Trophoblast cell (in vitro differentiated cells and primary cell): ENCODE measurements at regions not wholly inside any gene's neighbourhood (a gene's known extent, or its start where the extent isn't known, plus 50 kb on each side); places are given as distances from the start of the nearest gene placed in this dataset.

Experiments used
- DNase-seq, 2 donors: peaks; one replicate each; pipeline ENCODE4 v3.0.0-alpha.2; 2016
- H2AFZ ChIP-seq: 2 replicates; pipeline ENCODE4 v1.6.1; 2013; ENCODE audit warnings: low read length, moderate library complexity, mild to moderate bottlenecking; ENCODE audit not compliant: insufficient read depth, poor library complexity
- H2AK5ac ChIP-seq: 2 replicates; pipeline ENCODE4 v1.6.1; 2013; ENCODE audit warnings: mild to moderate bottlenecking, low read length
- H2BK120ac ChIP-seq: 2 replicates; pipeline ENCODE4 v1.6.1; 2013; ENCODE audit warnings: low read length, mild to moderate bottlenecking, moderate library complexity; ENCODE audit not compliant: insufficient read depth, poor library complexity
- H2BK12ac ChIP-seq: 2 replicates; pipeline ENCODE4 v1.6.1; 2013; ENCODE audit warnings: mild to moderate bottlenecking, low read length, moderate library complexity
- H2BK5ac ChIP-seq: 2 replicates; pipeline ENCODE4 v1.6.1; 2013; ENCODE audit warnings: low read length, low read depth, moderate library complexity, mild to moderate bottlenecking; ENCODE audit not compliant: poor library complexity
- H3K14ac ChIP-seq: 2 replicates; pipeline ENCODE4 v1.6.1; 2013; ENCODE audit warnings: mild to moderate bottlenecking, low read length
- H3K18ac ChIP-seq: 2 replicates; pipeline ENCODE4 v1.6.1; 2013; ENCODE audit warnings: mild to moderate bottlenecking, low read length
- H3K23ac ChIP-seq: 2 replicates; pipeline ENCODE4 v1.6.1; 2013; ENCODE audit warnings: low read length
- H3K27ac ChIP-seq: 2 replicates; pipeline ENCODE4 v1.5.1; 2013; ENCODE audit warnings: low read depth, mild to moderate bottlenecking, inconsistent platforms, low read length, moderate library complexity
- H3K27me3 ChIP-seq: 2 replicates; pipeline ENCODE4 v1.6.1; 2013; ENCODE audit warnings: inconsistent platforms, mild to moderate bottlenecking, low read length, moderate library complexity; ENCODE audit not compliant: insufficient read depth
- H3K36me3 ChIP-seq, 2 experiments: 1 replicate in 1 of 2; 2 replicates in 1 of 2; pipeline ENCODE4 v1.6.1; 2013; ENCODE audit warnings: low read length in 2 of 2, mild to moderate bottlenecking in 2 of 2, moderate library complexity in 1 of 2; ENCODE audit not compliant: insufficient read depth in 2 of 2, control insufficient read depth in 1 of 2
- H3K4ac ChIP-seq: 2 replicates; pipeline ENCODE4 v1.6.1; 2013; ENCODE audit warnings: low read depth, mild to moderate bottlenecking, low read length, moderate library complexity
- H3K4me1 ChIP-seq, 2 experiments: 1 replicate in 1 of 2; 2 replicates in 1 of 2; pipeline ENCODE4 v1.6.1; 2013; ENCODE audit warnings: low read length in 2 of 2, mild to moderate bottlenecking in 2 of 2, moderate library complexity in 1 of 2; ENCODE audit not compliant: insufficient read depth in 2 of 2, control insufficient read depth in 1 of 2
- H3K4me2 ChIP-seq: 2 replicates; pipeline ENCODE4 v1.6.1; 2013; ENCODE audit warnings: inconsistent platforms, mild to moderate bottlenecking, low read length, moderate library complexity
- H3K4me3 ChIP-seq: 2 replicates; pipeline ENCODE4 v1.5.1; 2013; ENCODE audit warnings: mild to moderate bottlenecking, low read depth, low read length, inconsistent platforms
- H3K79me1 ChIP-seq: one replicate; pipeline ENCODE4 v1.6.1; 2013; ENCODE audit warnings: low read length
- H3K79me2 ChIP-seq: 2 replicates; pipeline ENCODE4 v1.6.1; 2013; ENCODE audit warnings: low read length, mild to moderate bottlenecking; ENCODE audit not compliant: control insufficient read depth, insufficient read depth, poor library complexity
- H3K9ac ChIP-seq: 2 replicates; pipeline ENCODE4 v1.6.1; 2013; ENCODE audit warnings: mild to moderate bottlenecking, low read length
- H3K9me3 ChIP-seq: 2 replicates; pipeline ENCODE4 v1.6.1; 2013; ENCODE audit warnings: low read depth, mild to moderate bottlenecking, control low read depth, inconsistent platforms, low read length; ENCODE audit not compliant: insufficient read depth
- H4K12ac ChIP-seq: 2 replicates; pipeline ENCODE4 v1.6.1; 2013; ENCODE audit warnings: low read depth, mild to moderate bottlenecking, low read length, moderate library complexity
- H4K8ac ChIP-seq: 2 replicates; pipeline ENCODE4 v1.6.1; 2013; ENCODE audit warnings: low read depth, mild to moderate bottlenecking, low read length, moderate library complexity
- H4K91ac ChIP-seq: one replicate; pipeline ENCODE4 v1.6.1; 2013; ENCODE audit warnings: low read depth, mild to moderate bottlenecking, low read length, moderate library complexity
- WGBS: extraction: QIAGEN DNeasy Blood & Tissue Kit; methylation state at CpG from one replicate; pipeline ENCODE4 v1.1.7; 2013; ENCODE audit warnings: missing lambda C conversion rate; ENCODE audit not compliant: insufficient read length, insufficient coverage; ENCODE audit errors: extremely low coverage; 5-methylcytosine and 5-hydroxymethylcytosine counted together

GRCh38 chr7:132041108-132041507 lies 484.7 kb upstream of the PODXL start:
- Histone ChIP-seq H3K36me3 (no peaks in the 10 kb centered on the region), H2AFZ (no peak overlapping the region), H3K79me2 (no peaks in the 10 kb centered on the region), H3K4me3 (no peak overlapping the region), H2AK5ac (no peak overlapping the region), H3K23ac (no peak overlapping the region), H2BK12ac (no peak overlapping the region), H4K8ac (no peak overlapping the region), H3K4me1 (no peaks in the 10 kb centered on the region), H3K27ac (no peak overlapping the region), H3K4ac (no peak overlapping the region), H3K14ac (no peak overlapping the region), H3K9ac (no peak overlapping the region), H3K79me1 (no peaks in the 10 kb centered on the region), H3K9me3 (no peaks in the 10 kb centered on the region), H2BK5ac (no peak overlapping the region), H4K12ac (no peak overlapping the region), H4K91ac (no peak overlapping the region), H3K4me2 (no peak overlapping the region), H3K27me3 (no peaks in the 10 kb centered on the region), H3K18ac (no peak overlapping the region), H2BK120ac (no peak overlapping the region)
- no peak for DNase-seq
- no CpG with 5 or more reads among the region's 3 CpGs for WGBS

GRCh38 chr7:132035517-132036362 lies 479.3 kb upstream of the PODXL start:
- Histone ChIP-seq H3K4me3 (no peak overlapping the region), H3K36me3 (no peaks in the 10 kb centered on the region), H2AFZ (no peak overlapping the region), H3K4me2 (no peak overlapping the region), H3K18ac (no peak overlapping the region), H3K4ac (no peak overlapping the region), H3K79me2 (no peaks in the 10 kb centered on the region), H3K27ac (no peak overlapping the region), H3K9ac (no peak overlapping the region), H3K27me3 (no peaks in the 10 kb centered on the region), H3K14ac (no peak overlapping the region), H3K23ac (no peak overlapping the region), H2BK12ac (no peak overlapping the region), H4K12ac (no peak overlapping the region), H3K9me3 (no peaks in the 10 kb centered on the region), H3K4me1 (peaks cover 2% of the 10 kb centered on the region in 2 experiments), H2BK120ac (no peak overlapping the region), H2AK5ac (no peak overlapping the region), H2BK5ac (no peak overlapping the region), H4K8ac (no peak overlapping the region), H4K91ac (no peak overlapping the region), H3K79me1 (no peaks in the 10 kb centered on the region)
- no CpG with 5 or more reads among the region's 9 CpGs for WGBS
- no peak for DNase-seq

- H3K23ac ChIP-seq, result no peak overlapping the region
- no peak overlapping the region for H2BK12ac ChIP-seq
- no CpG with 5 or more reads among the region's 6 CpGs for WGBS
- no peaks in the 10 kb centered on the region for H3K36me3 ChIP-seq
- H3K27ac ChIP-seq, result no peak overlapping the region
- no peaks in the 10 kb centered on the region for H3K9me3 ChIP-seq
- peaks cover 2 to 3% of the 10 kb centered on the region in 2 experiments for H3K4me1 ChIP-seq
- no peak overlapping the region for H3K18ac ChIP-seq
- H4K8ac ChIP-seq, result no peak overlapping the region
- H2BK5ac ChIP-seq, result no peak overlapping the region
- H3K14ac ChIP-seq, result no peak overlapping the region
- no peak overlapping the region for H2AFZ ChIP-seq
- H3K79me1 ChIP-seq, result no peaks in the 10 kb centered on the region
- no peak overlapping the region for H2BK120ac ChIP-seq
- H3K79me2 ChIP-seq, result no peaks in the 10 kb centered on the region
- H3K4me3 ChIP-seq, result no peak overlapping the region
- H3K27me3 ChIP-seq, result no peaks in the 10 kb centered on the region
- no peak overlapping the region for H4K12ac ChIP-seq
- H2AK5ac ChIP-seq, result no peak overlapping the region
- no peak for DNase-seq
- no peak overlapping the region for H4K91ac ChIP-seq
- H3K9ac ChIP-seq, result no peak overlapping the region
- H3K4ac ChIP-seq, result no peak overlapping the region
- H3K4me2 ChIP-seq, result no peak overlapping the region
Measured at GRCh38 chr7:132034748-132035416, 478.5 kb upstream of the PODXL start.

- H3K23ac ChIP-seq, result no peak overlapping the region
- H3K36me3 ChIP-seq, result no peaks in the 10 kb centered on the region
- H3K4me2 ChIP-seq, result no peak overlapping the region
- H3K18ac ChIP-seq, result no peak overlapping the region
- H3K27ac ChIP-seq, result no peak overlapping the region
- H2BK120ac ChIP-seq, result no peak overlapping the region
- no peaks in the 10 kb centered on the region for H3K79me2 ChIP-seq
- no peak overlapping the region for H3K14ac ChIP-seq
- H2BK12ac ChIP-seq, result no peak overlapping the region
- H3K27me3 ChIP-seq, result no peaks in the 10 kb centered on the region
- H2AK5ac ChIP-seq, result no peak overlapping the region
- H4K91ac ChIP-seq, result no peak overlapping the region
- H3K79me1 ChIP-seq, result no peaks in the 10 kb centered on the region
- no peak overlapping the region for H4K12ac ChIP-seq
- no peak overlapping the region for H2AFZ ChIP-seq
- no peak overlapping the region for H3K4ac ChIP-seq
- WGBS, result no CpG with 5 or more reads among the region's 2 CpGs
- H3K9ac ChIP-seq, result no peak overlapping the region
- H3K4me3 ChIP-seq, result no peak overlapping the region
- H3K9me3 ChIP-seq, result no peaks in the 10 kb centered on the region
- H3K4me1 ChIP-seq, result peaks cover 2 to 3% of the 10 kb centered on the region in 2 experiments
- no peak overlapping the region for H2BK5ac ChIP-seq
- no peak overlapping the region for H4K8ac ChIP-seq
- DNase-seq, result peak in 1 of 2 donors; percentile 52
Measured at GRCh38 chr7:132030883-132031282, 474.5 kb upstream of the PODXL start.
